ENCODE measurements at regions not wholly inside any gene's neighbourhood (a gene's known extent, or its start where the extent isn't known, plus 50 kb on each side); places are given as distances from the start of the nearest gene placed in this dataset.

- no peaks in the 10 kb centered on the region for H3K27me3 ChIP-seq (ENCODE audit: control insufficient read depth in 2 of 2, insufficient read depth in 2 of 2, low read length in 2 of 2)
- peaks cover 4 to 6% of the 10 kb centered on the region in 2 donors for H3K9me3 ChIP-seq (replicated peaks in 1 of 2; ENCODE audit: control insufficient read depth in 1 of 2, insufficient read depth in 1 of 2, low read length in 2 of 2)
- H4K20me1 ChIP-seq (ENCODE audit: insufficient read depth, low read length) = no peaks in the 10 kb centered on the region
- H3K9ac ChIP-seq (ENCODE audit: insufficient read depth, low read length, poor library complexity, severe bottlenecking) = no peak overlapping the region
- H3K27ac ChIP-seq (ENCODE audit: low read depth in 1 of 2, low read length in 2 of 2) = no peak overlapping the region
- Mint-ChIP-seq H3K36me3 (no peaks in the 10 kb centered on the region), H3K27me3 (ENCODE audit: low read depth in 3 of 3) (no peaks in the 10 kb centered on the region), H3K4me3 (no peak overlapping the region), H3K9me3 (peaks cover 0 to 9% (median 5%) of the 10 kb centered on the region in 7 donors), H3K4me1 (no peaks in the 10 kb centered on the region), H3K27ac (no peak overlapping the region)
- no peak for TF ChIP-seq CTCF (IDR thresholded peaks at IDR 0.05)
- H3K4me3 ChIP-seq (replicated peaks in 1 of 3; ENCODE audit: low read depth in 2 of 3, low read length in 3 of 3) = no peak overlapping the region
- H3K4me1 ChIP-seq (ENCODE audit: control insufficient read depth in 1 of 2, insufficient read depth in 2 of 2, low read length in 2 of 2) = no peaks in the 10 kb centered on the region
- no peaks in the 10 kb centered on the region for H3K79me2 ChIP-seq (ENCODE audit: insufficient read depth, low read length)
- no peak overlapping the region for H3K4me2 ChIP-seq (replicated peaks; ENCODE audit: extremely low read depth, low read length, poor library complexity, severe bottlenecking)
- intact Hi-C loops (cut with micrococcal nuclease) = no loop called here
- DNase-seq = no peak
- H3K36me3 ChIP-seq (replicated peaks in 1 of 2; ENCODE audit: control insufficient read depth in 1 of 2, insufficient read depth in 2 of 2, low read length in 2 of 2) = no peaks in the 10 kb centered on the region
- H2AFZ ChIP-seq (ENCODE audit: insufficient read depth, low read depth, low read length, poor library complexity, severe bottlenecking) = no peak overlapping the region
Observed at GRCh38 chr11:83374311-83374710, 88.1 kb upstream of the CCDC90B start.

- Mint-ChIP-seq H3K27me3 (ENCODE audit: low read depth in 3 of 3) (no peaks in the 10 kb centered on the region), H3K27ac (no peak overlapping the region), H3K9me3 (peaks cover 7 to 18% (median 16%) of the 10 kb centered on the region in 7 donors), H3K36me3 (no peaks in the 10 kb centered on the region), H3K4me3 (no peak overlapping the region), H3K4me1 (no peaks in the 10 kb centered on the region)
- H3K27me3 ChIP-seq (ENCODE audit: control insufficient read depth in 2 of 2, insufficient read depth in 2 of 2, low read length in 2 of 2) = no peaks in the 10 kb centered on the region
- H3K36me3 ChIP-seq (replicated peaks in 1 of 2; ENCODE audit: control insufficient read depth in 1 of 2, insufficient read depth in 2 of 2, low read length in 2 of 2) = no peaks in the 10 kb centered on the region
- no peak for DNase-seq
- H3K27ac ChIP-seq (ENCODE audit: low read depth in 1 of 2, low read length in 2 of 2) = no peak overlapping the region
- peaks cover 5 to 15% of the 10 kb centered on the region in 2 donors for H3K9me3 ChIP-seq (replicated peaks in 1 of 2; ENCODE audit: control insufficient read depth in 1 of 2, insufficient read depth in 1 of 2, low read length in 2 of 2)
- no peak overlapping the region for H3K9ac ChIP-seq (ENCODE audit: insufficient read depth, low read length, poor library complexity, severe bottlenecking)
- H3K79me2 ChIP-seq (ENCODE audit: insufficient read depth, low read length) = no peaks in the 10 kb centered on the region
- no peak overlapping the region for H3K4me3 ChIP-seq (replicated peaks in 1 of 3; ENCODE audit: low read depth in 2 of 3, low read length in 3 of 3)
- H3K4me1 ChIP-seq (ENCODE audit: control insufficient read depth in 1 of 2, insufficient read depth in 2 of 2, low read length in 2 of 2) = no peaks in the 10 kb centered on the region
- no peak overlapping the region for H2AFZ ChIP-seq (ENCODE audit: insufficient read depth, low read depth, low read length, poor library complexity, severe bottlenecking)
- H3K4me2 ChIP-seq (replicated peaks; ENCODE audit: extremely low read depth, low read length, poor library complexity, severe bottlenecking) = no peak overlapping the region
- no peaks in the 10 kb centered on the region for H4K20me1 ChIP-seq (ENCODE audit: insufficient read depth, low read length)
- no peak for TF ChIP-seq CTCF (IDR thresholded peaks at IDR 0.05)
- intact Hi-C loops (cut with micrococcal nuclease) = no loop called here
Observed at GRCh38 chr11:83371489-83371888, 85.3 kb upstream of the CCDC90B start.

Data from CD14-positive monocyte (primary cell).